ENCODE measurements at regions not wholly inside any gene's neighbourhood (a gene's known extent, or its start where the extent isn't known, plus 50 kb on each side); places are given as distances from the start of the nearest gene placed in this dataset.

GRCh38 chr12:97629382-97629781 is 166.8 kb downstream of the RMST start:
- TF ChIP-seq CTCF (IDR thresholded peaks at IDR 0.05 in 4 of 5, conservative IDR thresholded peaks at IDR 0.05 in 1 of 5): no peak
- no peak for TF ChIP-seq POLR2A (IDR thresholded peaks at IDR 0.05)
